Adipocyte (in vitro differentiated cells): ENCODE measurements at regions not wholly inside any gene's neighbourhood (a gene's known extent, or its start where the extent isn't known, plus 50 kb on each side); places are given as distances from the start of the nearest gene placed in this dataset.

Source experiments
- DNase-seq: peaks from one replicate; pipeline ENCODE4 v3.0.0-alpha.2; 2015; ENCODE audit warnings: low read depth
- H3K27me3 ChIP-seq: replicated peaks from 2 replicates; pipeline ENCODE4 v1.7.0; 2013; ENCODE audit warnings: mild to moderate bottlenecking, low read length, moderate library complexity; ENCODE audit not compliant: control insufficient read depth, insufficient read depth
- H3K36me3 ChIP-seq: 2 replicates; pipeline ENCODE4 v1.7.0; 2013; ENCODE audit warnings: low read length, mild to moderate bottlenecking, moderate library complexity; ENCODE audit not compliant: control insufficient read depth, insufficient read depth, severe bottlenecking
- H3K4me1 ChIP-seq: 2 replicates; pipeline ENCODE4 v1.7.0; 2013; ENCODE audit warnings: mild to moderate bottlenecking, low read length, moderate library complexity; ENCODE audit not compliant: control insufficient read depth, insufficient read depth
- H3K4me3 ChIP-seq: 2 replicates; pipeline ENCODE4 v1.7.0; 2013; ENCODE audit warnings: mild to moderate bottlenecking, low read length, moderate library complexity
- H3K9ac ChIP-seq: 2 replicates; pipeline ENCODE4 v1.7.0; 2013; ENCODE audit warnings: mild to moderate bottlenecking, low read length, moderate library complexity
- H3K9me3 ChIP-seq: 2 replicates; pipeline ENCODE4 v1.7.0; 2013; ENCODE audit warnings: mild to moderate bottlenecking, low read length, moderate library complexity; ENCODE audit not compliant: control insufficient read depth

GRCh38 chr2:60400462-60401246, 152.8 kb downstream of the BCL11A start:
- DNase-seq, result peak; percentile 12

GRCh38 chr2:60394463-60394862, 159.0 kb downstream of the BCL11A start:
- no peaks in the 10 kb centered on the region for H3K4me1 ChIP-seq
- peak; percentile 65 for DNase-seq
- no peak overlapping the region for H3K9ac ChIP-seq
- H3K27me3 ChIP-seq, result no peaks in the 10 kb centered on the region
- H3K4me3 ChIP-seq, result no peak overlapping the region
- no peaks in the 10 kb centered on the region for H3K36me3 ChIP-seq
- no peaks in the 10 kb centered on the region for H3K9me3 ChIP-seq

More at GRCh38 chr2:60400462-60401246, 152.8 kb downstream of the BCL11A start:
- H3K9me3 ChIP-seq, result no peaks in the 10 kb centered on the region
- H3K4me1 ChIP-seq, result no peaks in the 10 kb centered on the region
- H3K36me3 ChIP-seq, result no peaks in the 10 kb centered on the region
- H3K9ac ChIP-seq, result no peak overlapping the region
- no peak overlapping the region for H3K4me3 ChIP-seq
- H3K27me3 ChIP-seq, result peaks cover 10% of the 10 kb centered on the region

- Histone ChIP-seq H3K4me1 (no peaks in the 10 kb centered on the region), H3K9me3 (no peaks in the 10 kb centered on the region), H3K4me3 (no peak overlapping the region), H3K9ac (no peak overlapping the region), H3K27me3 (peaks cover 4% of the 10 kb centered on the region), H3K36me3 (no peaks in the 10 kb centered on the region)
- DNase-seq, result no peak
Measured at GRCh38 chr2:60391649-60392375, 161.6 kb downstream of the BCL11A start.

GRCh38 chr2:60391230-60391629, 162.2 kb downstream of the BCL11A start:
- H3K9ac ChIP-seq, result no peak overlapping the region
- H3K36me3 ChIP-seq, result no peaks in the 10 kb centered on the region
- peaks cover 8% of the 10 kb centered on the region for H3K27me3 ChIP-seq
- H3K4me3 ChIP-seq, result no peak overlapping the region
- no peaks in the 10 kb centered on the region for H3K4me1 ChIP-seq
- DNase-seq, result no peak
- H3K9me3 ChIP-seq, result no peaks in the 10 kb centered on the region

- Histone ChIP-seq H3K4me3 (no peak overlapping the region), H3K9ac (no peak overlapping the region), H3K27me3 (peaks cover 13% of the 10 kb centered on the region), H3K4me1 (no peaks in the 10 kb centered on the region), H3K9me3 (no peaks in the 10 kb centered on the region), H3K36me3 (no peaks in the 10 kb centered on the region)
- peak; percentile 41 for DNase-seq
Measured at GRCh38 chr2:60386436-60386835, 167.0 kb downstream of the BCL11A start.

- peak; percentile 12 for DNase-seq
- Histone ChIP-seq H3K27me3 (peaks cover 13% of the 10 kb centered on the region), H3K9ac (no peak overlapping the region), H3K36me3 (no peaks in the 10 kb centered on the region), H3K9me3 (no peaks in the 10 kb centered on the region), H3K4me1 (no peaks in the 10 kb centered on the region), H3K4me3 (no peak overlapping the region)
Measured at GRCh38 chr2:60385648-60386047, 167.8 kb downstream of the BCL11A start.

- Histone ChIP-seq H3K4me3 (no peak overlapping the region), H3K36me3 (no peaks in the 10 kb centered on the region), H3K9ac (no peak overlapping the region), H3K4me1 (no peaks in the 10 kb centered on the region), H3K9me3 (no peaks in the 10 kb centered on the region), H3K27me3 (peaks cover 13% of the 10 kb centered on the region)
- DNase-seq, result no peak
Measured at GRCh38 chr2:60383401-60384143, 169.9 kb downstream of the BCL11A start.

GRCh38 chr2:60380411-60380810, 173.0 kb downstream of the BCL11A start:
- no peak overlapping the region for H3K4me3 ChIP-seq

GRCh38 chr2:60379684-60380083, 173.8 kb downstream of the BCL11A start:
- Histone ChIP-seq H3K27me3 (peaks cover 8% of the 10 kb centered on the region), H3K4me1 (no peaks in the 10 kb centered on the region), H3K9me3 (no peaks in the 10 kb centered on the region), H3K4me3 (no peak overlapping the region), H3K9ac (no peak overlapping the region), H3K36me3 (no peaks in the 10 kb centered on the region)
- DNase-seq, result no peak

More at GRCh38 chr2:60380411-60380810, 173.0 kb downstream of the BCL11A start:
- DNase-seq, result no peak
- Histone ChIP-seq H3K9me3 (no peaks in the 10 kb centered on the region), H3K27me3 (peaks cover 4% of the 10 kb centered on the region), H3K36me3 (no peaks in the 10 kb centered on the region), H3K9ac (no peak overlapping the region), H3K4me1 (no peaks in the 10 kb centered on the region)

GRCh38 chr2:60379216-60379615, 174.2 kb downstream of the BCL11A start:
- H3K36me3 ChIP-seq, result no peaks in the 10 kb centered on the region
- no peak for DNase-seq
- H3K4me1 ChIP-seq, result no peaks in the 10 kb centered on the region
- no peak overlapping the region for H3K4me3 ChIP-seq
- H3K9me3 ChIP-seq, result no peaks in the 10 kb centered on the region
- no peak overlapping the region for H3K9ac ChIP-seq
- H3K27me3 ChIP-seq, result peaks cover 13% of the 10 kb centered on the region

- H3K27me3 ChIP-seq, result peaks cover 11% of the 10 kb centered on the region
- no peaks in the 10 kb centered on the region for H3K9me3 ChIP-seq
- H3K36me3 ChIP-seq, result no peaks in the 10 kb centered on the region
- no peak for DNase-seq
- H3K4me1 ChIP-seq, result no peaks in the 10 kb centered on the region
- no peak overlapping the region for H3K4me3 ChIP-seq
- no peak overlapping the region for H3K9ac ChIP-seq
Measured at GRCh38 chr2:60377825-60378224, 175.6 kb downstream of the BCL11A start.
